Lower lobe of right lung (tissue), 2 donors: ENCODE measurements at regions not wholly inside any gene's neighbourhood (a gene's known extent, or its start where the extent isn't known, plus 50 kb on each side); places are given as distances from the start of the nearest gene placed in this dataset.

Experiments
- ATAC-seq, 2 donors: fragments of 200-7000 bp; cut with Tn5 transposase; one replicate each; pipeline ENCODE4 v1.9.1; 2020 to 2022; ENCODE audit warnings: mild to moderate bottlenecking in 2 of 2, moderate library complexity in 2 of 2
- DNase-seq: peaks from one replicate; pipeline ENCODE4 v3.0.0-alpha.2; 2020
- H3K27ac ChIP-seq: fragments of 200-600 bp; one replicate; pipeline ENCODE4 v1.8.0; 2022
- H3K27me3 ChIP-seq: fragments of 200-600 bp; one replicate; pipeline ENCODE4 v1.8.0; 2022; ENCODE audit warnings: low read depth
- H3K36me3 ChIP-seq: fragments of 200-600 bp; one replicate; pipeline ENCODE4 v1.8.0; 2022; ENCODE audit warnings: mild to moderate bottlenecking
- H3K4me1 ChIP-seq: fragments of 200-600 bp; one replicate; pipeline ENCODE4 v1.8.0; 2022
- H3K4me3 ChIP-seq: fragments of 200-600 bp; one replicate; pipeline ENCODE4 v1.8.0; 2022; ENCODE audit warnings: mild to moderate bottlenecking
- H3K9me3 ChIP-seq: fragments of 200-600 bp; one replicate; pipeline ENCODE4 v1.8.0; 2022
- CTCF ChIP-seq: fragments of 200-600 bp; IDR thresholded peaks from one replicate; pipeline ENCODE4 v1.8.0; 2022; ENCODE audit warnings: antibody characterized with exemption, mild to moderate bottlenecking
- intact Hi-C: fragments of 100-400 bp; cut with DNase I; formaldehyde crosslinking; loops from one replicate; pipeline ENCODE4 v1.11.0; 2022
- donor health status: DM: no; HTN: yes; CAD: no; lungs with severe emphysema.

DNA sequence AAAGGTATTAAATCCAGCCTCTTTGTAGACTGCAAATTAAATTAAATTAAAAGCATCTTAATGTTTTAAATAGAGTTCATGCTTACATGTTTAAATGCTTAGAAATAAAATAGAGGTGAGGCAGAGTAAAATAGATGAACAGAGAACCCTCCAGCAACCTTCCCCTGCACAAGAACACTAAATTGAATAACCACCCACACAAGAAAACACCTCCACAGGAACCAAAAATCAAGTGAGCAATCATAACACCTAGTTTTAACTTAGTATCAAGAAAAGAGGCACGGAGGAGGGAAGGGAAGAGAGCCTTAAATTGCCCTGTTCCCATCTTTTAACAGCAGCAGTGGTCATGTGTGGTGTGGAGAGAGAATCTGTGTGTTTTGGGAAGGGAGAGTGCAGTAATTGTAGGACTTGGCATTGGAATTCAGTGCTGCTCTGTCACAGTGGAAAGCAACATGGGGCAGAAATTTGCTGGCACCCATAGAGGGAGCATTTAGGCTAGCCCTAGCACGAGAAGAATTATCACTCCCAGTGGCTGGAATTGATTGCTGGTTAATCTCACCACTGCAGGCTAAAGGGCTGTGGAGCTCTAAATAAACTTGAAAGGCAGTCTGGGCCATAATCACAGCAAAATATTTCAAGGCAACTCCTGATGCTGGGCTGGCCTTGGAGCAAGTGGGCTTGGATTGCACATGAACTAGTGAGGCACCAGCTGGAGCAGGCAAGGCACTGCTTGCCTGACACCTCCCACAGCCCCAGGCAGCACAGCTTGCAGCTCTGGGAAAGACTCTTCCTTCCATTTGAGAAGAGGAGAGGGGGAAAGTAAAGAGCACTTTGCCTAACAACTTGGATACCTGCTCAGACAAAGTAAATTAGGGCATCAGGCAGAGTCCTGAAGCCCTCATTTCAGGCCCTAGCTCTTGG lies 1478.8 kb downstream of the NCAM2 start:
- Histone ChIP-seq H3K27me3 (no peaks in the 10 kb centered on the region), H3K27ac (no peak overlapping the region), H3K4me3 (no peak overlapping the region), H3K4me1 (no peaks in the 10 kb centered on the region), H3K36me3 (no peaks in the 10 kb centered on the region), H3K9me3 (no peaks in the 10 kb centered on the region)
- DNase-seq (no peak), ATAC-seq (no peak)
- no peak for TF ChIP-seq CTCF
- intact Hi-C loops = no loop called here

GRCh38 chr21:22490049-22490448 lies 1491.8 kb downstream of the NCAM2 start:
- H3K4me3 ChIP-seq = no peak overlapping the region
- TF ChIP-seq CTCF = no peak
- DNase-seq = no peak
- intact Hi-C loops = no loop called here
- no peaks in the 10 kb centered on the region for H3K27me3 ChIP-seq
- ATAC-seq = no peak
- no peaks in the 10 kb centered on the region for H3K4me1 ChIP-seq
- no peaks in the 10 kb centered on the region for H3K9me3 ChIP-seq
- H3K27ac ChIP-seq = no peak overlapping the region
- H3K36me3 ChIP-seq = no peaks in the 10 kb centered on the region

- Histone ChIP-seq H3K27ac (no peak overlapping the region), H3K4me1 (no peaks in the 10 kb centered on the region), H3K36me3 (no peaks in the 10 kb centered on the region), H3K27me3 (no peaks in the 10 kb centered on the region), H3K9me3 (no peaks in the 10 kb centered on the region), H3K4me3 (no peak overlapping the region)
- intact Hi-C loops = no loop called here
- DNase-seq (no peak), ATAC-seq (no peak)
- TF ChIP-seq CTCF = no peak
Observed at GRCh38 chr21:22516230-22516629, 1518.0 kb downstream of the NCAM2 start.

- Histone ChIP-seq H3K27me3 (no peaks in the 10 kb centered on the region), H3K36me3 (no peaks in the 10 kb centered on the region), H3K4me1 (no peaks in the 10 kb centered on the region), H3K27ac (no peak overlapping the region), H3K4me3 (no peak overlapping the region), H3K9me3 (peaks cover 4% of the 10 kb centered on the region)
- no peak for TF ChIP-seq CTCF
- ATAC-seq = no peak
- intact Hi-C loops = no loop called here
- no peak for DNase-seq
Observed at GRCh38 chr21:22535630-22536029, 1537.4 kb downstream of the NCAM2 start.

GRCh38 chr21:22536509-22536908 lies 1538.3 kb downstream of the NCAM2 start:
- intact Hi-C loops = no loop called here
- no peak overlapping the region for H3K27ac ChIP-seq
- H3K27me3 ChIP-seq = no peaks in the 10 kb centered on the region
- H3K4me1 ChIP-seq = no peaks in the 10 kb centered on the region
- H3K36me3 ChIP-seq = no peaks in the 10 kb centered on the region
- DNase-seq (no peak), ATAC-seq (no peak)
- peaks cover 4% of the 10 kb centered on the region for H3K9me3 ChIP-seq
- H3K4me3 ChIP-seq = no peak overlapping the region
- TF ChIP-seq CTCF = no peak
